GM21367 (cell line): ENCODE measurements at regions not wholly inside any gene's neighbourhood (a gene's known extent, or its start where the extent isn't known, plus 50 kb on each side); places are given as distances from the start of the nearest gene placed in this dataset.

Experiments
- ATAC-seq: cut with Tn5 transposase; IDR thresholded peaks from one replicate; pipeline ENCODE4 v1.9.1; 2021; ENCODE audit not compliant: unreplicated experiment

GRCh38 chr1:38272515-38272914 lies 225.9 kb upstream of the POU3F1 start:
- ATAC-seq = no peak

DNA sequence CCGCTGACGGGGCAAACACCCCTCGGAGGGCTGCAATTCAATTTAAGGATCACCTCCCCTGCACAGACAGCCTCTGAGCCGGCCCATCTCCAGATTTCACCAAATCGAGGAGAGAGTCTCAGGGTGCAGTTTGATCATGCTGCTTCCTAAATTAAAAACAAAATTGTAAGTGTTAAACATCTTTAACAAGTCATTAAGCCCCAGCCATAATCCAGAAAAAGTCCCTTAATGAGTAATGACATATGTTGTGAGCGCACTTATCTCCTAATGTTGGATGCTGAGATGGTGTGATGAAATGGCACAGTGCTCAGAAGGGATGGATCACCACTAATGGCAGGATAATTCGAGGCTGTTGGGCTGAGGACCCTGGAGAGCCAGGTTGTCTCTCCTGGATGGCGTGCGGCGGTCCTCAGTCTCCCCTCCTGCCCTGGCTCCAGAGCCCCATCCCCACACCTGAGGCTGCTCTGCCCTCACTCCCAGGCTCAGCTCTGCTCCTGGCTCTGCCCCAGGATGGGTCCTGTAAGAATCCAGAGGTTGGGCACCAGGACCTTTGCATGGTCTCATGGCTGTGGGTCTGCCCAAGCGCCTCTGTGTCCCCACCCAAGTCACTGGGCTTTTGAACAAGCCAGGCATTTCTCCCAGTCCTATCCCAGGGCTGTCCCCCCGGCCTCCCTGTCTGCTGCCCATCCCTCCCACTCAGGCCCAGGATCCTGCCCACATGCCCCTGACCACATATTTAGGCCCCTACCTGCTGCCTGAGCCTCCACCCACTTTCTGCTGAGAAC lies 224.4 kb upstream of the POU3F1 start:
- ATAC-seq = no peak

- ATAC-seq = no peak
Measured at GRCh38 chr1:38269923-38270848, 223.6 kb upstream of the POU3F1 start.

DNA sequence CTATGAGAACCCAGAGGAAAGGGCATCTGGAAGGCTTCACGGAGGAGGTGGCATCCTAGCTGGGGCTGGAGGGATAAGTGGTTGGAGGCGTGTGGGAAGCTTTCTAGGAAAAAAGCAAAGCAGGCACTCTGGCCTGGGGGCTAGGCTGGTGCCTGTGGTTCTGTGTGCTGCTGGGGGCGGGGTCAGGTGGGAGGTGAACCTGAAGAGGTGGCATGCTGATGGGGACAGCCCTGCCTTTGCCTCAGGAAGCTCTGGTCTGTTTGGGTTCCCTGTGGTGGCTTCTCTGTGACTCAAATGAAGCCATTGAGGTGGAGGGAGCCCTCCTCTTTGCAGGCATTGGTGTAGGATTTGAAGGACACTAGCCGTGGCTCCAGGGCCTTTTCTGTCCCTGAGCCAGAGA lies 221.6 kb upstream of the POU3F1 start:
- ATAC-seq = no peak

- ATAC-seq = no peak
Measured at GRCh38 chr1:38267037-38268036, 220.7 kb upstream of the POU3F1 start.

- no peak for ATAC-seq
Measured at GRCh38 chr1:38266197-38266520, 219.6 kb upstream of the POU3F1 start.

GRCh38 chr1:38265293-38266196 lies 219.0 kb upstream of the POU3F1 start:
- no peak for ATAC-seq

- ATAC-seq = no peak
Measured at GRCh38 chr1:38263438-38263837, 216.8 kb upstream of the POU3F1 start.

GRCh38 chr1:38261574-38261973 lies 215.0 kb upstream of the POU3F1 start:
- ATAC-seq = no peak

DNA sequence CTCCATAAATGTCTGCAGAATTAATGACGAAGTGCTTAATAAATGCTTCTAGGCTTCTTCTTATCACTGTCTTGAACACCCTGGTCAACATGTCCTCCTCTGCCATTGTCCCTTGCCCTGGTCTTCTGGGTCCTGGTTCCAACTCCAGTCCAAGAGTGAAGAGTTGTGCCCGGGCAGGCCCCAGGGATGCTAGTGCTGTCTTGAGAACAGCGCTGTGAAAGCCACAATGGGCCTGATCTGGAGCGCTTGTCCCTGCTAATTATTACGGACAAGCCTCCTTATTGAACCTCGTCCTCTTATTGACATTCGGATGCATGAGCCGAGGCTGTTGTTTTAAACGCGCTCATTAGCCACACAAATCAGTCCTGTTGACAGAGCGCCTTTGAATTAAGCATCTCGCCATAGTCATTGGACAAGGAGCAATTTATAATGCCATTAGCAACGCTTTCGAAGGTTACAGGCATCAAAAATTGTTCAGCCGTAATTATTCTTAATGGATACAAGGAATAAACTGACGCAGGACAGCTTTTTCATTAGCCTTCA lies 211.6 kb upstream of the POU3F1 start:
- ATAC-seq = no peak

GRCh38 chr1:38257374-38257773 lies 210.8 kb upstream of the POU3F1 start:
- no peak for ATAC-seq

- no peak for ATAC-seq
Measured at GRCh38 chr1:38256072-38256471, 209.5 kb upstream of the POU3F1 start.

DNA sequence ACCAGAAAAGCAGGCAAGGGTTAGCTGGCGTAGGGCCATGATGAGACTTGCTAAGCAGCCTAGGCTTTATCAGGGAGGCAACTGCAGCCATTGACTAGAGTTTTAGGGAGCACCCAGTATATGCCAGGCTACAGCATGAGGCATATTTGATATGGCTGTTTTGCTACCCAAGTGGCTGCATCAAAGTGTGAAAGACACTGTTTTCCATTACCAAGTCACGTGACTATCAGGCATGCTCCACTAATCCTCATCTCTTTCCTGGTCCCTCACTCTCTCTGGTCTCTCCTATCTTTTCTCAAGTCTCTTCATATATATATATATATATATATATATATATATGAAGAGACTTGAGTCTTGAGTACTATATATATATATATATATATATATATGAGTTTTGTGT lies 206.7 kb upstream of the POU3F1 start:
- no peak for ATAC-seq

- no peak for ATAC-seq
Measured at GRCh38 chr1:38250356-38250755, 203.8 kb upstream of the POU3F1 start.

- ATAC-seq = no peak
Measured at GRCh38 chr1:38249001-38249400, 202.4 kb upstream of the POU3F1 start.

DNA sequence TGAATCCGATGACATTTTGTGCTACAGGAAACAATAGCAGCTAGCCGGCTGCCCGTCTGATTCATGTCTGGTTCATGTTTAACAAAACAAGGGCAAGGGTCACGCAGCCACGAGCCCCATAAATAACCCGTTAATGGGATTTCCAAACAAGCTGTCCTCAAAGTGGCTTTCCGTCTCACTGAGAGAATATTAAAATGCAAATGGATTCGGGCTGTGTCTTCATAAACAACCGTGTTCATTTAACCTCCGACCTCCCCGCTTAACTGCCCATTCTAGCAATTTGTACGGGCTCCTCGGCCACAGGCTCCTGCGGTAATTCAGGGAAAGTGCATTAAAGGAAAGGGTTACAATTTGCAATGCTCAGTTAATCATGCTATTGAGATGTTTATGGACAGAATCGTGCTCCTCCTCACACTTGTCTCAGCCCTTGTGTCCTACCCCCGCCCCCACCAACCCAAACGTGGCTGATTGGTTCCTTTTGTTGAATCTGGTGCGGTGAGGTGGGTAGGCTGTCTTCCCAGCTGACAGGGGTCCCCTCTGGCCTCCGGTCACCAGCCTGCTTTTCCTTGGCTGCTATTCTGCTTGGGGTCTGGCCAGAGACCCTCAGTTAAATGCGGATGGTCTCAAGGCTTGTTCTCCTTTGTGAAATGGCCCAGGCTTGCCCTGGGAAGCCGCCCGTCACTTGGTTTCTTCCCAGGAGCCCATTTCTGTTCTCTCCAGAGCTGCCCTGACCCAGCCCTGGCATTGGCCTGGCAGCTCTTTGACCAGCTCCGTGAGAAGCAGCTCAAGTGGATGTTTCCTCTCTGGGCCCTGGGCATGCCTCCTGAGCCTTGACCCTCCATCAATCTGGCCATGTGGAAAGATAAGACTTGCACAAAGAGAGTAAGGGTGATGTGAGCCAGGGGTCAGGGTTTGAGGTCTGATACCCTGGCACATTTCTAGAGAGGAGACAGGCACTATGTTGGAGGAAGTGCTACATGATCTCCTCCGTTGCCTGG lies 200.7 kb upstream of the POU3F1 start:
- ATAC-seq = no peak

DNA sequence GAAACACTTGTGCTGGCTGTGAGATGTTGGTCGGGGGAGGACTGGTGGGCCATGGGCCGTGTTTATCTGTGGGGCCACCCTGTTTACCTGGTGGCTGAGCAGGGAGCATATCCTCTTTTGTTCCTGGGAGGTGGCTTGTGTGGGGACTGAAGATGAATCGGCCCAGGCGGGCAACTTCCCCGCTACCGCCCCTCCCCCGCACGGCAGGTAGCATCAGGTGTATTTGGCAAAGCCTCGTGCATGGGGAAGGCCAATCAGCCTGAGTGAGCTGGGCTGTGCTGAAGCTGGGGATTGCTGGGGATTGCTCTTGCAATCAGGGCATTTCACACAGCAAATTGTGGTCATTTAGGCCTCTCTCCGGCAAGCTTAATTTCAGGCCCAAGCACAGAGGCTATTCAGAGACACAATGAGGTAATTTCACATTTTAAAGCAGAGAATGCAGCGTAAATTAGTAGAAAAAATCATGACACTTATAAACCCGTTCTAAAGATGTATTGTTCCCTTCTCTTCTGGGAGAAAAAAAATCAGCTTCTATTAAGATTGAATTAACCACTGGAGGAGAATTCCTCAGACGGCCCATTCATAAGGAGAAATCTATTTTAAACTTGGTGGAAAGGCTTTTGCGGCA lies 197.7 kb upstream of the POU3F1 start:
- no peak for ATAC-seq

GRCh38 chr1:38243106-38243505 lies 196.5 kb upstream of the POU3F1 start:
- no peak for ATAC-seq
